Iris pigment epithelial cell (primary cell): ENCODE measurements at regions not wholly inside any gene's neighbourhood (a gene's known extent, or its start where the extent isn't known, plus 50 kb on each side); places are given as distances from the start of the nearest gene placed in this dataset.
"Not testable (repeated sequence)": the region's sequence is repeated elsewhere in the genome, so short reads cannot be mapped to it uniquely, and the experiment has no call there.

Experiments used
- DNase-seq: peaks from one replicate; pipeline ENCODE4 v3.0.0-alpha.2; 2011; ENCODE audit warnings: low read depth

DNA sequence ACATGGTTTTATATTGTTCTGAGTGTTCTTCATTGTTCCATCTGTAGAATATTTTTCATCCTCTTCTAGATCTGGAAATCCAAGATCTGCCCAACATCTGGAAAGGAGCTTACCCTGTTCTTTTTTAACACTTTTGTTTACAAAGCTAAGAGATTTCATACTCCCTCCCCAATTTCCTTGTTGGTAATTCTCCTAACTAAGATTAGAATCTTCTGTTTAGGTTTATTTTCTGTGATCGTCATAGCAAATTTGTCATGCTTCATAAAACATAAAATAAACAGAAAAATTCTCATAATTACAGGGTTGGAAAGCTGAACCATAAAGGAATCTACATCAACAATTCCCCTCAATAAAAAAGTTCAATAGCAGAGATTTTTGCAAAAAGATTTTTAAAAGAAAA, 580.3 kb upstream of the CA10 start:
- no peak for DNase-seq

DNA sequence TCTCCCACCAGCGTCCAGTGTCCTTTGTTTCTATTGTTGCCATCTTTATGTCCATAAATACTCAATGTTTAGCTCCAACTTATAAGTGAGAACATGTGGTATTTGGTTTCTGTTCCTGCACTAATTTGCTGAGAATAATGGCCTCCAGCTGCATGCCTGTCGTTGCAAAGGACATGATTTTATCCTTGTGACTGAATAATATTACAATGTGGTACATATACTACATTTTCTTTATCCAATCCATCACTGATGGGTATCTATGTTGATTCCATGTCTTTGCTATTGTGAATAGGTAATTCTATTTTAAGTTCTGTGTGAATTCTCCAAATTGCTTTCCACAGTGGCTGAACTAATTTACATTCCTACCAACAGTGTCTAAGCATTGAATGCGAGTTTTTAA, 578.6 kb upstream of the CA10 start:
- no peak for DNase-seq

DNA sequence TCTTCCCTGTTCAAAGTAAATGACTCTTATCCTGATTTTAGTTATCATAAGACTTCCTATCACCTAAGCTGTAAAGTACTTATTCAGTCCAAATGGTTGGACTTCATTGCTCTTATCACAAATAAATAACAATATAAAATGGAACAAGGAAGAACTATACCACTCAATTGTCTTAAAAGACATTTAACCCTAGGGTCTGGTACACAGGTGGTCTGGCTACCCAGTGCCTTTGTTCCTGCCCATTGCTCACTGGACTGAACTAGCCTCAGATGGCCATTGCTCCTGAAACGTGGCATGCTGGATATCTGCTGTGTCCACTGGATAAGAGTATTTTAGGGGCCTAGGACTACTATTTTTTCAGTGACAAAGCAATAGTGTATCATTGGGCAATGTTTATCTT, 574.3 kb upstream of the CA10 start:
- DNase-seq: no peak

DNA sequence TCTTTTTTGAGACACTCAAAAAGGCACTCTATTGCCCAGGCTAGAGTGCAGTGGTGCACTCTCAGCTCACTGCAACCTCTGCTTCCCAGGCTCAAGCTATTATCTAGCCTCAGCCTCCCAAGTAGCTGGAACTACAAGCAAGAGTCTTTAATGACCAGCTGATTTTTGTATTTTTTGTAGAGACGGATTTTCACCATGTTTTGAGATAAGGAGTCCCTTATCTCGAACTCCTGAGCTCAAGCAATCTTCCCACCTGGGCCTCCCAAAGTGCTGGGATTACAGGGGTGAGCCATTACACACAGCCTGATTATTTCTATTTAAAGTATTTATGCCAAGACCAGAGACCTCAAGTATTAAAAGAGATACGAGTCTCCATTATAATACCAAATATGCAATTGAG, 566.1 kb upstream of the CA10 start:
- DNase-seq: no peak

DNA sequence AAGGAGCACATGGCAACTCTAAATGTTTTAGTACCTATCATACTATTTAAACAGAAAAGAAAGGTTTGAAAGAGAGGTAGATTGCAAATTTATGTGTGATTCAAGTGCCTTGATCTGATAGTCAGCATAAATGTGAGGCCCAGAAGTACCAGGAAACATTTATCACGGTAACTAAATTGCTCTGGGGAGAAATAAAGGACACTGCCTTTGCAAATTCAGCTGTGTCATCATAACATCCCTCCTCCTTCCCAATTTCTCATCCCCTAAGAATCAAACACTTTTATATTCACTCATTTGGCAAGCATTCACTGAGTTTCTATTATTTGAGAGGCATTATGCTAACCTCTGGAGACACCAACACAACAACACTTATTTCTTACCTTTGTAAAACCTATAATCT, 563.4 kb upstream of the CA10 start:
- DNase-seq: no peak

DNA sequence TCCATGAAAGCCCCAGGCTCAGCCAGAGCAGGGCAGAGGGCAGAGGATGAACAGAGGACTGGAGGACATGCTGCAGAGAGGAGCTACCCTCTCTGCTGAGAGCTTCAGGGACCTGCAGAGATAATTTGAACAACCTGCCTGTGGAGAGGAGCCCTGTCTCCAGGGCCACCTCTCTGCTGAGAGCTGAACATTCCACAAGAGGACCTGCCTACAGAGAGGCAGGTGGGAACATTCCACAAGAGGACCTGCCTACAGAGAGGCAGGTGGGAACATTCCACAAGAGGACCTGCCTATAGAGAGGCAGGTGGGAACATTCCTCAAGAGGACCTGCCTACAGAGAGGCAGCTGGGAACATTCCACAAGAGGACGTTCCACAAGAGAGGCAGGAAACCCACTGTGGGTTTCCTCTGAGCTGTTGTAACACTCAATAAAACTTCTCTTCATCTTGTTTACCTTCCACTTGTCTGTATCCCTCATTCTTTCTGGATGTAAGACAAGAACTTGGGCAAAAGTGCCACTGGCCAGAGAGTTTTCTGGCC, 551.9 kb upstream of the CA10 start:
- no peak for DNase-seq

DNA sequence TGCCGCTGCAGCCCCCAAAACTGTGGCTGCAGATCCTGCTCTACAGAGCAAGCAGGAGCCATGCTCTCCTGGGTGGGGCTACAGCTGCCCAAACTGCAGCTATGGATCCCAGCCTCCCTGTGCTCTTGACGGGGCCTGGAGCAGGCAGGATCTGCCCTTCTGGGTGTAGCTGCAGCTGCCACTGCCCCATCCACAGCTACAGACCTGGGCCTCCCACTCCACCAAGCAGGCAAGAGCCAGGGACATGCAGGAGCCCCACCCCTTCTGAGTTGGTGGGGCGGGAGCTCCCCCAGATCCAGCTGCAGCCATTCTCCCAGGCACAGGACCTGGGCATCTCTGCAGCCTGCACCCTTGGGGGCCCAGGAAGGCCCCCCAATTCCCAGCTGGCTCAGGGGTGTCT, 551.2 kb upstream of the CA10 start:
- no peak for DNase-seq

DNA sequence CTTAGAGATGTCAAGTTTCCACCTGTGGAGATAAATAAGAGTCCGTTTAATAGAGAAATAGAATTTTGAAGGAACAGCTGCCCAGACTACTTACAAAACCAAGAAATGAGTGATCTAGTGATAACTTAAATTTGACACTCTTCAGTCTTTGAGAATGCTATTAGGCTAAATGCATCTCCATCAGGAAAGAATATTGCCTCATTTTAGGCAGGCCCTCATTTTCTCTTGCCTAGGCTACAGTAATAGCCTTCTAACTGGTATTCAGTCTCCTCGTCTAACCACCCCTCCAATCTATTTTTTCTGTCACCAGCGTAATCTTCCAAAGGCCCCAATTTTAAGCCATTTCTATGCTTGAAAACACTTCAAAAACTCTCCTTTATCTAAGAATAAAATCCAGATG, 537.8 kb upstream of the CA10 start:
- DNase-seq: no peak

DNA sequence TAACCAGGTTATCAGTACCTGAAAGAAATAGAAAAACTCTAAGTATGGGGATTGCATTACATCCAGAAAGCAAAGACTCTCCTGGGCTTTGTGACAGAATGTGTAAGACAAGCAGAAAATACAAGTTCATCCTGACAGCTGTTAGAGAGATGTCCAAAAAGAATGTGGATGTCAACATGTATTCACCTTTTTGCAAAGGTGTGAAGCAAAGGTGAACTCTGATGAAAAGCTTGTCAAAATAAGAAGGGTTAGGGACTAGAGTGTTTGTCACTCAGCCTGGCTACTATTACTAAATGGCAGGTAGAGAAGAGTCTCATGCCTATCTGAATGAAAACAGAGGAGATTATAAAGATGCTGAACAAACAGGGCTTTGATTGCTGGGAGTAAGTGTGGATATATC, 527.6 kb upstream of the CA10 start:
- no peak for DNase-seq

DNA sequence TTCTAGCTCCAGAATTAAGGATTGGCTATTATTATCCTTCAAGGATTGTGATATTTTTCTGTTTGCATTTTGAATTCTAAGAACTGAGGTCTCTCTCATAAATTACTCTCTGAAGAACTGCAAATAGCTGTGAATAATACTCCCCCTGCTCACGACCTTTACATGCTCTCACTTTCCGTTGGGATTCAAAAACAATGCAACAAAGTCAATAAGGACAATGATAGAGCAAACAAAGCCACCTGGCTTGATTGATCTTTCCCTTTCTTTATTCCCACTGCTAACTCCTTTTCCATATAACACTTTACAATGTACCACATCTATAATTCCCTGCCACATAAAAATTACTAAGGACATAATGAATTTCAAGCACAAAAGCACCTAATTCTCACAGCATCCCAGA, 523.0 kb upstream of the CA10 start:
- no peak for DNase-seq

DNA sequence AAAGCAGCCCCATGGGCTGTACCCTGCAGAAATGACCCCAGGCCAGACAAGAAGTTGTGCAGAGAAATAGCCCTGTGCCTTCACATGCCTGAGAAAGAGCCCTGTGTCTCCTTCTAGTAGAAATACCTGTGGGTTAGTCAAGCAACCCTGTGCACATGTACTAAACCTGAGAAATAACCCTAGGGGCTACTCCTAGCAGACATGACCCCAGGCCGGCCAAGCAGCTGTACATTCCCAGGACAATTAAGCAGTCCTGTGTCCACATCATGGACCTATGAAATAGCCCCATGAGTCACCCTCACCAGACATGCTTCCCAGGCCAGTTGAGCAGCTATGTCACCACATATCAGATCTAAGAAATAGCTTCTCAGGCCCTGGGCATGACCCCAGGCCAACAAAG, 519.7 kb upstream of the CA10 start:
- no peak for DNase-seq

DNA sequence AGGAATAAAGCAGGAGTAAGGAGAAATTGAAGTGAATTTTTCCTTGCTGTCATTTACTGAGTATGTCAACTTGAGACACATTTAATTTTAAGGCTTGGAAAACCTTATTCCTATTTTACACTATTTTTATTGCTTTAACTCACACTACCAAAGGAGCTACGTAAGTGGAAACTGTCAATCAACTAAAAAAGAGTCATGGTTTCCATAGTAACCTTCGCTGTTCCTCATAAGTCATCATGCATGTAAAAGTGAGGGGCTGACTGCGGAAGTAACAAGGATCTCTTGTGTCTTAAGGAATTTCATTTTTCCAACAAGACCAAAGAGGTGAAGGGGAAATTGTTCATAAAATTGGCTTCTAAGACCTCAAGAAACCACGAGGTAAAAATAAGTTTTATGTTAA, 516.2 kb upstream of the CA10 start:
- DNase-seq: no peak

DNA sequence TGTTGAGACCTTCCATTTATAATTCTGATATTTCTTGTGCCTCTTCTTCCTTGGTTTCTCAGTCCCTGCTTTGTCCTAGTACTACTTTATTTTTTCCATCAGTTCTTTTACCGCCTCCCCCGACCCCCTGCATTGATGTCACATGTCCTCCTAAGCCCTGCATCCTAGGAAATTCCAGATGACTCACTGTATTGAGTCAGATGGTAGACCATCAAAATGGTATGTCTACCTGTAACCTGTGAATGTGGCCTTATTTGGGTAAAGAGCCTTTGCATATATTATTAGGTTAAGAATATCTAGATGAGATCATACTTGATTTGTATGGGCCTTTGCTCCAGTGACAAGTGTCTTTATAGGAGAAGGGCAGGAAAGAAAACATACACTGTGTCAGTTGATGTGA, 515.3 kb upstream of the CA10 start:
- DNase-seq: no peak

DNA sequence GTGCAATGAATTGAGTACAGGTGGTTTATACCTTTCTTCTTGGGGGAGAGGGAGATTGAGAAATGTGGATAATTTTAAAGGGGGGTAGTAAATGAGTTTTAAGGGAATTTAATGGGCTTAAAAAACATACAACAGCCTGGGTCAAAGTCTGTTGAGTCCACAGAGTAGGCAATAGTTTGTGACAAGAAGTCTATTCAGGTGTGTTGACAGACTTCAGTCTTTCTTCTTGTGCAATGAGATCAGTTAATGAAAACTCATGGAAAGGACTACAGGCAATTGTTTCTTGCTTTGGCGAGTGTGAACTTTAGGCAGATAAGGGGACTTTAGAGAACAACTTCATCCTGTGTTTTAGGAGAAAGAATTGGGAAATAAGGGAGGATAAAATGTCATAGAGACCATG, 507.8 kb upstream of the CA10 start:
- no peak for DNase-seq

DNA sequence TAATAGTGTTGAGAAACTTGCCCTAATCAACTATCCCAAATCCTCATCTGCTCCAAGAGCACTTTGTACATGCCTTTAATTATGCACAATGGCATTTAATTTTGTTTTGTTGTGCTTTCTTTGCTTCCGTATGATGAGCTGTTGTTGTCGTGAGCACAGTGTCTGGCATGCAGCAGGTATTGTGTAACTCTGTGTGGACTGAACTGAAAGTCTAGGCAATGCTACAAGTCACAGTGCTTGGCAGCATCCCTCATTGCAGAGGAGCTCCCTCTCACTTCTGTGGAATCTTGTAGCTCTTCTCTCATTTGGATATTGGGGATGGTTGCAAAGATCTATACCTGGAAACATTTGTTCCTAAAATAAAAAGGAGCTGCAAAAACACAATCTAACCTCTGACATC, 502.2 kb upstream of the CA10 start:
- DNase-seq: no peak

DNA sequence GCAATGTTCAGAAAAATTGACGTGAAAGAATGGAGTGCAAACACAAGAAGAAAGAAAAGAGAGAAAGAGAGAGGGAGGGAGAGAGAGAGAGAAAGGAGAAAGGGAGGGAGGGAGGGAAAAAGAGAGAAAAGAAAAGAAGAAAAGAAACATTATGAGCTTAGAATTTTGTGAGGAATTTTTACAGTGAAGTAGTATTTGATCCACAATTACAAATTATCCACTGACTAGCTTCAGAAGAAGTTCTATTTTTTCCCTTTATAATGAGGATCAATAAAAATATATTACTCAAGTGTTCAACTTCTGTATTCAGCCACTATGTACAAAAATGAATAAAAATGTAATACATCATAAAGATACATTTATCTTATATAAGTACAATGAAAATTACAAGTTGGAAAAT, 494.5 kb upstream of the CA10 start:
- no peak for DNase-seq

DNA sequence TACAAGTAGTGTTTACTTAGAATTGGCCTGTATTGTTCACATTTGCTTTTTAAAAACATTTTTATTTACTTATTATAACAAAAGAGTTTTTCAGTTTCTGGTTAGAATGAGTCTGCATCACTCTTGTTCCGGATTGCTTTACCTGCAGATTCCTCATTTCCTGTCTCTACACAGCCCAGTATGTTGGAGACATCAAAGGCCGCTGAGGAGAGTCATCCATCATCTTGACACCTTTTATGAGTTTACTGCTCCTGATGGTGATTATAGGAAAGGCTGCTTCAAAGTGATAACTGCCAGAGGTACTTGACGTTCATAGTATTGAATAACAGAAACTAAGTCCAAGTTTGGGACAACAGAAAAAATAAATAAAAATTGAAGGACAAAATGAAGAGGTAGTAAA, 490.5 kb upstream of the CA10 start:
- DNase-seq: no peak

DNA sequence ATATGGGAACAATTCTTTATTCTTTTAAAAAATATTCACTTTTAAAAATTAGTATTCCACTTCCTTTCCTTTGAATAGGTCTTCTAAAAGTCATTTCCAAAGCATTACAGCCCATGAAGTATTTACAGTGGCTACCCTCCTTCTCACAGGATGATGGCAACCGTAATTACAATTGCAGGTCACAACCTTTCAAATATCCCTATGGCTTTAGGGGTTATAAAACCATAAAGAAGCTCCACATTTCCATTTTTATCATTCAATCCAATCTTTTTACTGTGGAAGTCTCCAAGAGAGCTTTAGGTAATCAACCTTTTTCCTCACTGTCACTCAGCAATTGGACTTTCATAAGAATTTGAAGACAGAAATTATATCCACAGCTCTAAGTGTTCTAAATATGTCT, 488.9 kb upstream of the CA10 start:
- no peak for DNase-seq

DNA sequence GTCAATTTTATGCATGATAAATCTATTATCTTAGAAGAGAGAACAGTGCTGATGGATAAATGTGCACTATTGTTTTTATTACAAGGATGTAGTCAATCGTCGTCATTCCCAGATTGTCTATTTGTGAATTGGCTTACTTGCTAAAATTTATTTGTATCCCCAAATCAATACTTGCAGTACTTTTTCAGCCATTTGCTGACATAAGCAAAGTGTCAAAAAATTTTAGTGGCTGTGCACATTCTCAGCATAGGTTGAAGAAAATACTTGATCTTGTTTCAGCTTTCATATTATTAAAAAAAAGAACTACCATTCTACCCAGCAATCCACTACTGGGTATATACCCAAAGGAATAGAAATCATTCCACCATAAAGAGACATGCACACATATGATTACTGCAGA, 477.9 kb upstream of the CA10 start:
- DNase-seq: no peak

DNA sequence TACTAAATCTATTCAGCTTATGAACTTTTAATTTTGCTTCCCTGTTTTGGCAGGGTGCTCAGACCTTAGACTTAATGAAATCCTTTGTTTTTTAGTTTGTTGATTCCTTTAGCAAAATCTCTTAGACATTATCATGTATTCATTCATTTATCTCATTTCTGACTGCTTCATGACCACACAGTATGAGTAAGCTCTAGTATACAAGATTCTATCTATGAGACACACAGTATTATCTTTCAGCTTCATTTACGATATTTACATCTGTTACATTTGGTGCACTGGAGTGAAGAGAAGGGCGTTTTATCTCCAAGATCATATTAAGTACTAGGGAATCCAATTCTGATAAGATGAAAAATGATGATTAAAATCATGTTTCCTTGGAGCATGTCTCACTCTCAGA, 448.1 kb upstream of the CA10 start:
- DNase-seq: no peak

DNA sequence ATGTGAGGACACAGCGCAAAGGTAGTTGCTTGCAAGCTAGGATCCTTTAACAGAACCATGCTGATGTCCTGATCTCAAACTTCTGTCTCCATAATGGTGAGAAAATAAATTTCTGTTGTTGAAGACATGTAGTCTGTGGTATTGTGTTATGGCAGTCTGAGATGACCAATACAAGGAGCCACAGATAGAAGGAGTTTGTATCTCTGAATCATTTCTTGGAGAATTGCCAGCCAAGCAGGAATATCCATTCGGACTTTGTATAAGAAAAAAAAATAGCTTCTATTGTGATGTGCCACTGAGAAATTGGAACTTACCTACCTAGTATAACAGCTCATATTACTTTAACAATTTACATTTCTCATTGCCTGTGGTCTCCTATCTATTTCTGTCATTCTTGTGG, 447.6 kb upstream of the CA10 start:
- peak; percentile 2 for DNase-seq

DNA sequence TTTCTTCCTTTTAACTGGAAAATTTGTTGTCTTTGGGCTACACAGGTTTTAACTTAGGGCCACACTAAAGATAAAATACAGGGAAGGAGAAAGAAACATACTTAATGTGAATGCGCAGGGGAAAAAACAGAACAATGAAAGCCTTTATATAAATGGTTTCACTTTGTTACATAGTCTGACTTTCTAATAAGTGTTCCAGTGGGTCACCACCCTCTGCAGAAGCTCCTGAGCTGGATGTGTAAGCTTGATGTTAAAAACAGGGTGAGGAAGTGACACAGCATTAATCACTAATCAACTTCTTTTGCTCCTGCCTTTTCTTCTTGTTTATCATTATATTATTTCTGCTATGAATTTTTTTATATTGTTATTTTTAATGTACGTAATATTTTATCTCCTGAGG, 445.6 kb upstream of the CA10 start:
- no peak for DNase-seq

DNA sequence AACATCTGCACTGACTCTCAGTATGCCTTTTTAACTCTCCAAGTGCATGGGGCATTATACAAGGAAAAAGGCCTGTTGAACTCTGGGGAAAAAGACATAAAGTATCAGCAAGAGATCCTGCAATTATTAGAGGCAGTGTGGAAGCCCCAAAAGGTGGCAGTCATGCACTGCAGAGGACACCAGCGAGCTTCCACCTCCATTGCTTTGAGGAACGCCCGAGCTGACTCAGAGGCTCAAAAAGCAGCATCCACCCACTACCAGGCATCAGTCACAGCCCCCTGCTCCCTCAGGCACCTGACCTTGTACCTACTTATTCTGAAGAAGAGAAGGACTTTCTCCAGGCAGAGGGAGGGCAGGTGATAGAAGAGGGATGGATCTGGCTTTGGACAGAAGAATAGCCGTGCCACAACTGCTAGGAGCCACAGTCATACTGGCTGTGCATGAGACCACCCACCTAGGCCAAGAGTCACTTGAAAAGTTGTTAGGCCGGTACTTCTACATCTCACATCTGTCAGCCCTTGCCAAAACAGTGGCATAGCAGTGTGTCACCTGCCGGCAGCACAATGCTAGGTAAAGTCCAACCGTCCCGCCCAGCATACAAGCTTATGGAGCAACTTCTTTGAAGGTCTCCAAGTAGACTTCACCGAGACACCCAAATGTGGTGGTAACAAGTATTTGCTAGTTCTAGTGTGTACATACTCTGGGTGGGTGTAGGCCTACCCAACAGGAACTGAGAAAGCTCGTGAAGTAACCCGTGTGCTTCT, 439.1 kb upstream of the CA10 start:
- DNase-seq: not testable (repeated sequence)

DNA sequence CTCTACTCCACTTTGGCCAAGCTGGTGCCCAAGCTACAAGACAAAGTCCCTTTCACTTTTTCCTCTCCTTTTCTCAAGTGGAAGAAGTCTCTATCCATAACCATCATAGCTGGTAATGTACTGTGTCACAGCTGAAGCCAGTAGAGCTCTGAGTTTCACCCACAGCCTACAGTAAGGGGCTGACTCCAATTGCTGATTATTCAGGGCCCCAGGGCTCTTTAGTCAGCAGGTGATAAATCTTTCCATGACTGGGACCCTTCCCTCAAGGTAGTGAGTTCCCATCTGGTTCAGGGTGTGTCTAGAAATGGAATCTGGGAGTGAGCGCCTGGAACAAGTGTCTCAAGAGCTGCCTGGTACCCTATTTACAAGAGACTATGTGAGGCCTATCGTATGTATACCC, 436.0 kb upstream of the CA10 start:
- DNase-seq: no peak

DNA sequence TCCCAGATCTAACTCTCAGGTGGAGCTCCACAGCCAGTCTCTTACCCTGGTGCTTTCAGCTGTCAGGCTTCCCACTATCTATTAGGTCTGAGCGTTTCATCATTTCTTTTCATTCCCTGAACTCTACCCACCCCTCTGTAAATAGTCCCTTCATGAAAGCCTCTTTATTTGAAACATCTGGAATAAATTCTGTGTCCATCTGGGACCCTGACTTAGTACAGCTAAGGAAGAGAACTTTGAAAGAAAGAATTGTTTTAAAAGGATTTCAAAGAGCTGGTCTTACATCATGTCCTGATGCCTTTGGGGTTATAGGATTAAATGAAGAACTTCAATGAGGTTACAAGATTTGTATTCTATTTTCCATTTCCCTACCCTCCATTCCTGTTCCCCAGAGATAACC, 388.5 kb upstream of the CA10 start:
- no peak for DNase-seq
